ENCODE measurements at regions not wholly inside any gene's neighbourhood (a gene's known extent, or its start where the extent isn't known, plus 50 kb on each side); places are given as distances from the start of the nearest gene placed in this dataset.
"Not testable (repeated sequence)": the region's sequence is repeated elsewhere in the genome, so short reads cannot be mapped to it uniquely, and the experiment has no call there.

- WGBS, 2 donors = 84 to 92% methylated on average over 1 of the region's 1 CpG
- no peak overlapping the region for H3K4me3 ChIP-seq
- H3K27me3 ChIP-seq = no peaks in the 10 kb centered on the region
- H3K27ac ChIP-seq = no peak overlapping the region
- no peak for DNase-seq
- ATAC-seq (ENCODE audit: low FRiP score in 2 of 2) = no peak
- H3K36me3 ChIP-seq = no peaks in the 10 kb centered on the region
- peaks cover 0 to 8% (median 1%) of the 10 kb centered on the region in 4 donors for H3K4me1 ChIP-seq
- no peaks in the 10 kb centered on the region for H3K9me3 ChIP-seq
- TF ChIP-seq EP300 (IDR thresholded peaks at IDR 0.05) (no peak), POLR2AphosphoS5 (IDR thresholded peaks at IDR 0.05) (no peak)
Observed at GRCh38 chr3:147301781-147302180, 104.6 kb downstream of the ZIC4 start.

- Histone ChIP-seq H3K4me1 (peaks cover 0 to 8% (median 1%) of the 10 kb centered on the region in 4 donors), H3K9me3 (no peaks in the 10 kb centered on the region), H3K27ac (no peak overlapping the region), H3K36me3 (no peaks in the 10 kb centered on the region), H3K27me3 (no peaks in the 10 kb centered on the region), H3K4me3 (no peak overlapping the region)
- 85 to 87% methylated on average over 2 of the region's 2 CpGs for WGBS, 2 donors
- DNase-seq = no peak
- TF ChIP-seq CTCF (IDR thresholded peaks at IDR 0.05) = no peak
- TF ChIP-seq POLR2A (IDR thresholded peaks at IDR 0.05) = no peak
- TF ChIP-seq POLR2AphosphoS5 (IDR thresholded peaks at IDR 0.05) = no peak
- TF ChIP-seq EP300 (IDR thresholded peaks at IDR 0.05) = no peak
- no peak for ATAC-seq (ENCODE audit: low FRiP score in 2 of 2)
Observed at GRCh38 chr3:147299656-147300055, 106.7 kb downstream of the ZIC4 start.

- WGBS, 2 donors = 11 to 23% methylated on average over 4 of the region's 4 CpGs
- DNase-seq = no peak
- TF ChIP-seq POLR2AphosphoS5 (IDR thresholded peaks at IDR 0.05) = no peak
- TF ChIP-seq POLR2A (IDR thresholded peaks at IDR 0.05) = no peak
- Histone ChIP-seq H3K27ac (no peak overlapping the region), H3K27me3 (no peaks in the 10 kb centered on the region), H3K4me1 (peaks cover 0 to 8% (median 1%) of the 10 kb centered on the region in 4 donors), H3K4me3 (no peak overlapping the region), H3K9me3 (no peaks in the 10 kb centered on the region), H3K36me3 (no peaks in the 10 kb centered on the region)
- ATAC-seq (ENCODE audit: low FRiP score in 2 of 2) = peak in 1 of 2 donors; percentile 84
Observed at GRCh38 chr3:147298511-147298982, 107.8 kb downstream of the ZIC4 start.

GRCh38 chr3:147297761-147298350 is 108.5 kb downstream of the ZIC4 start:
- Histone ChIP-seq H3K27ac (no peak overlapping the region), H3K9me3 (no peaks in the 10 kb centered on the region), H3K36me3 (no peaks in the 10 kb centered on the region), H3K4me1 (peaks cover 0 to 8% (median 1%) of the 10 kb centered on the region in 4 donors), H3K27me3 (no peaks in the 10 kb centered on the region), H3K4me3 (no peak overlapping the region)
- DNase-seq = no peak
- 50 to 52% methylated on average over 6 of the region's 6 CpGs for WGBS, 2 donors
- no peak for ATAC-seq (ENCODE audit: low FRiP score in 2 of 2)
- no peak for TF ChIP-seq POLR2AphosphoS5 (IDR thresholded peaks at IDR 0.05)
- no peak for TF ChIP-seq POLR2A (IDR thresholded peaks at IDR 0.05)
- TF ChIP-seq EP300 (IDR thresholded peaks at IDR 0.05) = no peak
- no peak for TF ChIP-seq CTCF (IDR thresholded peaks at IDR 0.05)

- not testable (repeated sequence) for H3K36me3 ChIP-seq; H3K9me3 ChIP-seq; DNase-seq; H3K4me1 ChIP-seq; H3K4me3 ChIP-seq; H3K27ac ChIP-seq; ATAC-seq (ENCODE audit: low FRiP score in 2 of 2); H3K27me3 ChIP-seq
- 79% methylated on average over 4 of the region's 4 CpGs for WGBS, 2 donors
Observed at GRCh38 chr3:147287370-147287769, 119.0 kb downstream of the ZIC4 start.

GRCh38 chr3:147269907-147270306 is 136.4 kb downstream of the ZIC4 start:
- no peak for ATAC-seq (ENCODE audit: low FRiP score in 2 of 2)
- H3K4me1 ChIP-seq = no peaks in the 10 kb centered on the region
- TF ChIP-seq POLR2A (IDR thresholded peaks at IDR 0.05) (no peak), POLR2AphosphoS5 (IDR thresholded peaks at IDR 0.05) (no peak), EP300 (IDR thresholded peaks at IDR 0.05) (no peak), CTCF (IDR thresholded peaks at IDR 0.05) (no peak)
- WGBS, 2 donors = 62% methylated on average over 4 of the region's 4 CpGs; no CpG with 5 or more reads in 1 of the 2 donors
- no peaks in the 10 kb centered on the region for H3K36me3 ChIP-seq
- H3K27me3 ChIP-seq = no peaks in the 10 kb centered on the region
- DNase-seq = no peak
- H3K9me3 ChIP-seq = peaks cover 0 to 7% (median 4%) of the 10 kb centered on the region in 4 donors
- no peak overlapping the region for H3K4me3 ChIP-seq
- H3K27ac ChIP-seq = no peak overlapping the region
